ENCODE measurements at regions not wholly inside any gene's neighbourhood (a gene's known extent, or its start where the extent isn't known, plus 50 kb on each side); places are given as distances from the start of the nearest gene placed in this dataset.

DNA sequence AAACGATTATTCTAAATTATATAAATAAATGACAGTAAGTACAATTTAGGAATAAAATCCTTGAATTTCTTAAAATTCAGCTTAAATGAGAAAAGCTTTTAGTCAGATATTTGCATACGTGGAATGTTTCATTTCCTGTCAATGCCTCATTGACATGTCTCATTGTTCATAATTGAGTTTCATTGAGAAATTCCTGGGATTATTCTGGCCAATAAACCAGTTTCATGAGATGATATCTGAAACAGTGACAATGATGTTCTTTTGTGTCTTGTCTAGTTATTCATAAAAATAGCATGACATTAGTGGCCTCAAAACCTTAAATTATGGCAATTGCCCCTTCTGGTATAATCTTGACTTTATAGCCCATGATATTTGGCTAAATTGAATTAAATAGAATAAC lies 95.8 kb downstream of the DKK1 start:
- TF ChIP-seq POLR2A (IDR thresholded peaks at IDR 0.05) (no peak), POLR2AphosphoS5 (IDR thresholded peaks at IDR 0.05) (no peak)
- TF ChIP-seq, protein P1, sequence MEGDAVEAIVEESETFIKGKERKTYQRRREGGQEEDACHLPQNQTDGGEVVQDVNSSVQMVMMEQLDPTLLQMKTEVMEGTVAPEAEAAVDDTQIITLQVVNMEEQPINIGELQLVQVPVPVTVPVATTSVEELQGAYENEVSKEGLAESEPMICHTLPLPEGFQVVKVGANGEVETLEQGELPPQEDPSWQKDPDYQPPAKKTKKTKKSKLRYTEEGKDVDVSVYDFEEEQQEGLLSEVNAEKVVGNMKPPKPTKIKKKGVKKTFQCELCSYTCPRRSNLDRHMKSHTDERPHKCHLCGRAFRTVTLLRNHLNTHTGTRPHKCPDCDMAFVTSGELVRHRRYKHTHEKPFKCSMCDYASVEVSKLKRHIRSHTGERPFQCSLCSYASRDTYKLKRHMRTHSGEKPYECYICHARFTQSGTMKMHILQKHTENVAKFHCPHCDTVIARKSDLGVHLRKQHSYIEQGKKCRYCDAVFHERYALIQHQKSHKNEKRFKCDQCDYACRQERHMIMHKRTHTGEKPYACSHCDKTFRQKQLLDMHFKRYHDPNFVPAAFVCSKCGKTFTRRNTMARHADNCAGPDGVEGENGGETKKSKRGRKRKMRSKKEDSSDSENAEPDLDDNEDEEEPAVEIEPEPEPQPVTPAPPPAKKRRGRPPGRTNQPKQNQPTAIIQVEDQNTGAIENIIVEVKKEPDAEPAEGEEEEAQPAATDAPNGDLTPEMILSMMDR (IDR thresholded peaks at IDR 0.05 in 8 of 11, conservative IDR thresholded peaks at IDR 0.05 in 3 of 11): no peak
